ENCODE measurements at regions not wholly inside any gene's neighbourhood (a gene's known extent, or its start where the extent isn't known, plus 50 kb on each side); places are given as distances from the start of the nearest gene placed in this dataset.
"Not testable (repeated sequence)": the region's sequence is repeated elsewhere in the genome, so short reads cannot be mapped to it uniquely, and the experiment has no call there.

DNA sequence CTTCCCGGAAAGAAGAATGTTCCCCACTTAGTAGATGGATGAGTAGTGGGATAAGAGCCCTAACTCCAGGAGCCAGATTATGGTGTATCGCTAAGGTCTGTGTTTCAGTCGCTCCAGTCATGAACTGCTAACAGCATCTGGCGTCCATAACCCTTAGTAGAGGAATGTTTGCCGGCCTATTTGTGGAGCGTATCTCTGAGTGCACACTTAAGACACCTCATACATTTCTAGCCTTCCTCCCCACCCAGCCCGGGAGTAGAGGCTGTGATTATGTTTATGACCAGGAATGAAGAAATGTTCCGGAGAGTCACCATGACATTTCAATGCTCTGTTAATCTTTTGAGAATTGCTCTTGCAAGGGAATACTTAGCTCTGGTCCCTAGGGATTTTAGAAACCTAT is 251.1 kb upstream of the SOX4 start:
- no peak for DNase-seq (ENCODE audit: extremely low spot score)
- H3K4me3 ChIP-seq (ENCODE audit: low read depth, low read length) = no peak overlapping the region
- no peaks in the 10 kb centered on the region for H3K4me1 ChIP-seq (ENCODE audit: insufficient read depth)
- no peaks in the 10 kb centered on the region for H3K36me3 ChIP-seq (ENCODE audit: insufficient read depth)
- H3K27ac ChIP-seq (ENCODE audit: low read depth) = no peak overlapping the region
- 63% methylated on average over 8 of the region's 8 CpGs for WGBS

GRCh38 chr6:21345704-21346103 is 247.8 kb upstream of the SOX4 start:
- H3K4me3 ChIP-seq (ENCODE audit: low read depth, low read length); H3K36me3 ChIP-seq (ENCODE audit: insufficient read depth); H3K4me1 ChIP-seq (ENCODE audit: insufficient read depth); H3K27ac ChIP-seq (ENCODE audit: low read depth); DNase-seq (ENCODE audit: extremely low spot score): not testable (repeated sequence)
- 95% methylated on average over 1 of the region's 1 CpG for WGBS

GRCh38 chr6:21348146-21348503 is 245.4 kb upstream of the SOX4 start:
- Histone ChIP-seq H3K4me3 (ENCODE audit: low read depth, low read length) (no peak overlapping the region), H3K27ac (ENCODE audit: low read depth) (no peak overlapping the region), H3K36me3 (ENCODE audit: insufficient read depth) (no peaks in the 10 kb centered on the region), H3K4me1 (ENCODE audit: insufficient read depth) (no peaks in the 10 kb centered on the region)
- DNase-seq (ENCODE audit: extremely low spot score) = no peak
- 81% methylated on average over 7 of the region's 7 CpGs for WGBS

- peak; percentile 37 for DNase-seq (ENCODE audit: extremely low spot score)
Observed at GRCh38 chr6:21348504-21349195, 244.9 kb upstream of the SOX4 start.

GRCh38 chr6:21349834-21350233 is 243.7 kb upstream of the SOX4 start:
- no peak for DNase-seq (ENCODE audit: extremely low spot score)
- Histone ChIP-seq H3K4me3 (ENCODE audit: low read depth, low read length) (no peak overlapping the region), H3K4me1 (ENCODE audit: insufficient read depth) (no peaks in the 10 kb centered on the region), H3K36me3 (ENCODE audit: insufficient read depth) (no peaks in the 10 kb centered on the region), H3K27ac (ENCODE audit: low read depth) (no peak overlapping the region)
- 91% methylated on average over 3 of the region's 3 CpGs for WGBS

More at GRCh38 chr6:21348504-21349195, 244.9 kb upstream of the SOX4 start:
- WGBS = 19% methylated on average over 7 of the region's 7 CpGs
- Histone ChIP-seq H3K4me1 (ENCODE audit: insufficient read depth) (no peaks in the 10 kb centered on the region), H3K4me3 (ENCODE audit: low read depth, low read length) (no peak overlapping the region), H3K27ac (ENCODE audit: low read depth) (no peak overlapping the region), H3K36me3 (ENCODE audit: insufficient read depth) (no peaks in the 10 kb centered on the region)

- WGBS = 91% methylated on average over 5 of the region's 5 CpGs
- no peaks in the 10 kb centered on the region for H3K4me1 ChIP-seq (ENCODE audit: insufficient read depth)
- no peak for DNase-seq (ENCODE audit: extremely low spot score)
Observed at GRCh38 chr6:21350926-21351325, 242.6 kb upstream of the SOX4 start.

DNA sequence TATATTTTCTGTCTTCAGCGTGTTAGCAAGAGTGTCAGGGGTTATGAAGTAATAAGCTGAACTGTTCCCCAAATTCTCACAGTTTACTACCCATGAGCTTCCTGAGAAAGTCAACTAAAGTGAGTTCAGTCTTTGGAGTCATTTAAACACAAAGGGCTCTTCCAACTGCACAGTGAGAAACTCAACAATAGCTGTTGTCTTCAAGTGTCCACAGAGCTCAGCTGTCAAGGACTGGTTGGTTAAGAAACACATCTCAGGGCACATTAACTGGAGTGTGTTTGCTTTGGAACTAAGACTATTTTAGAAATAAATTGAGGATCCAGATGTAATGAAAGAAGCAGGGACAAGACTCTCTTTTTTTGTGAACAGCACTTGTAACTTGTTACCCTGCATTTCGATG is 241.4 kb upstream of the SOX4 start:
- WGBS = 94% methylated on average over 2 of the region's 2 CpGs
- no peak overlapping the region for H3K27ac ChIP-seq (ENCODE audit: low read depth)
- no peak for DNase-seq (ENCODE audit: extremely low spot score)

More at GRCh38 chr6:21350926-21351325, 242.6 kb upstream of the SOX4 start:
- Histone ChIP-seq H3K36me3 (ENCODE audit: insufficient read depth) (no peaks in the 10 kb centered on the region), H3K4me3 (ENCODE audit: low read depth, low read length) (no peak overlapping the region), H3K27ac (ENCODE audit: low read depth) (no peak overlapping the region)

DNA sequence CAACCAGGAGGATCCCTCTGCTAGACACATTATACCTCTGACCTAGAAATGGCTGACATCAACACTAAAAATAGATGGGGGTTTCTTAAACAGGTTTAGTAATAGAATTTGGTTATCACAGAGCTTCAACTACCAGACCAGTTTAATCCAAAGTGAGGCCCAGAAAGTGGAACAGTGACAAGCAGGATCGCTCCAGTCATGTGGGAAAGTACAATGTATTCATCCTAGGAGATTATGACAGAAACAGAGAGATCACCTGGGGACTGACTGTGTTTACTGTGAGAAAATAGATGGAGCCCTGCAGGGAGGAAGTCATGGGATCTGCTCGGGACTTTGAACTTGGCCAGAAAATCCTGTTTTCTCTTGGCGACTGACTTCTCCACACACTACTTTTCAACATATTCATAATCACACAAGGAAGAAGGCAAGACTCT is 238.7 kb upstream of the SOX4 start:
- 74% methylated on average over 3 of the region's 3 CpGs for WGBS
- no peak for DNase-seq (ENCODE audit: extremely low spot score)
- no peaks in the 10 kb centered on the region for H3K4me1 ChIP-seq (ENCODE audit: insufficient read depth)
- no peaks in the 10 kb centered on the region for H3K36me3 ChIP-seq (ENCODE audit: insufficient read depth)
- H3K4me3 ChIP-seq (ENCODE audit: low read depth, low read length) = no peak overlapping the region
- H3K27ac ChIP-seq (ENCODE audit: low read depth) = no peak overlapping the region

More for the DNA sequence above, 241.4 kb upstream of the SOX4 start:
- Histone ChIP-seq H3K4me3 (ENCODE audit: low read depth, low read length) (no peak overlapping the region), H3K4me1 (ENCODE audit: insufficient read depth) (no peaks in the 10 kb centered on the region), H3K36me3 (ENCODE audit: insufficient read depth) (no peaks in the 10 kb centered on the region)

GRCh38 chr6:21355638-21356037 is 237.9 kb upstream of the SOX4 start:
- no peak for DNase-seq (ENCODE audit: extremely low spot score)
- WGBS = 92% methylated on average over 4 of the region's 4 CpGs
- no peaks in the 10 kb centered on the region for H3K36me3 ChIP-seq (ENCODE audit: insufficient read depth)
- no peak overlapping the region for H3K27ac ChIP-seq (ENCODE audit: low read depth)
- no peaks in the 10 kb centered on the region for H3K4me1 ChIP-seq (ENCODE audit: insufficient read depth)
- no peak overlapping the region for H3K4me3 ChIP-seq (ENCODE audit: low read depth, low read length)

DNA sequence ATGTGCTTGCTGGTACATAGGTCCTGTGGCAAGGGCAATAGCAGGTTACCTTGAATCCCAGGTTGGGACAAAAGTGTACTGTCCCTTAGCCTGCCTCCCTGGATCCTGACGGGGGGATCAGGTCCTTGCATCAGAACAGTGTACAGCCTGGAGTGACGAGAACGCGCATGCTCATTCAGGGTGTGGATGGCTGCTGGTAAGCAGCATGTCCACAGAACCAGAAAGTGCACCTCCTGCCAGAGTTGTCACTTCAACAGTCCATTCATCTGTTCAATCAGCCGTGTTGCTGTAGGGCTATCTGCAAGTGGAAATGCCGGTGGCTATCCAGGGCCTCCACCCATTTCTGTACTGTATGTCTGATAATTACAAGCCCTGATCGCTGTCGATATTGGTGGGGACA is 236.3 kb upstream of the SOX4 start:
- Histone ChIP-seq H3K27ac (ENCODE audit: low read depth) (no peak overlapping the region), H3K36me3 (ENCODE audit: insufficient read depth) (no peaks in the 10 kb centered on the region), H3K4me3 (ENCODE audit: low read depth, low read length) (no peak overlapping the region), H3K4me1 (ENCODE audit: insufficient read depth) (no peaks in the 10 kb centered on the region)
- 95% methylated on average over 8 of the region's 8 CpGs for WGBS
- DNase-seq (ENCODE audit: extremely low spot score) = no peak

GRCh38 chr6:21359926-21360325 is 233.6 kb upstream of the SOX4 start:
- Histone ChIP-seq H3K4me3 (ENCODE audit: low read depth, low read length) (no peak overlapping the region), H3K27ac (ENCODE audit: low read depth) (no peak overlapping the region), H3K4me1 (ENCODE audit: insufficient read depth) (no peaks in the 10 kb centered on the region), H3K36me3 (ENCODE audit: insufficient read depth) (no peaks in the 10 kb centered on the region)
- 99% methylated on average over 2 of the region's 2 CpGs for WGBS
- DNase-seq (ENCODE audit: extremely low spot score) = no peak

DNA sequence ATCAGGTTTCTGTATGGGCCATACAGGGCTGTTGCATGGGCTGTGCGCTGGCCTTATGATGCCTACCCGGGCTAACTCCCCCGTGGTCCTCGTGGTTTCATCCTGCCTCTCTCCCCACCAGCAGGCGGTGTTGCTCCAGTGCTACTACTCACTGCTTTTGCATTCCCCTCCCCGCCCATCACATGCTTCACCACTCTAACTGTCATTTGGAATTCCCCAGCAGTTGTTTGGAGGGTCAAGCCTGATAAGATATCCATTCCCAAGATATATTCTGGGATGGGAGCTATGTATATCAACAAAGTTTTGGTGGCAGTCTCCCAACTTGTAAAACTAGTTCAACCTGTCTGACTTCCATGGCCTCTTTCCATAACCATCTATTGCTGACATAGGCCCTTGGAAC is 233.2 kb upstream of the SOX4 start:
- WGBS = 97% methylated on average over 6 of the region's 6 CpGs
- Histone ChIP-seq H3K4me3 (ENCODE audit: low read depth, low read length) (no peak overlapping the region), H3K27ac (ENCODE audit: low read depth) (no peak overlapping the region), H3K4me1 (ENCODE audit: insufficient read depth) (no peaks in the 10 kb centered on the region), H3K36me3 (ENCODE audit: insufficient read depth) (no peaks in the 10 kb centered on the region)
- DNase-seq (ENCODE audit: extremely low spot score) = no peak

DNA sequence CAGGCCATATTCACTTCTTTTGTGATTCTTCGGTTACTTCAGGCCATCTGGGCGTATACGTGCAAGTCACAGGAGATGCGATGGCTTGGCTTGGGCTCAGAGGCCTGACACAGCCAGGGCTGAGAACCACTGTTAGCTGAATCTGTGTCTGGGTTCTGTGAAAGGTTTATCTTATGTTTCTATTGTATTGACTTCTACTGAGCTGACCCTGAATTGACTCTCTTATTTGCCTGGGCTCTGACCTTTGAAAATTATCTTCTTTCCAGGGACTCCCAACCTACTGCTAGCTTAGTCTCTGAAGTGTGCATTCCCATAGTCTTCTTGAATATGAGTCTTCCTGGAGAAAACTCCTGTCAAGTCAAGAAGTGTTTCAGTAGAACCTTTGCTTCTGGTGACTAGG is 226.4 kb upstream of the SOX4 start:
- 90% methylated on average over 4 of the region's 4 CpGs for WGBS
- Histone ChIP-seq H3K4me3 (ENCODE audit: low read depth, low read length) (no peak overlapping the region), H3K4me1 (ENCODE audit: insufficient read depth) (no peaks in the 10 kb centered on the region)

DNA sequence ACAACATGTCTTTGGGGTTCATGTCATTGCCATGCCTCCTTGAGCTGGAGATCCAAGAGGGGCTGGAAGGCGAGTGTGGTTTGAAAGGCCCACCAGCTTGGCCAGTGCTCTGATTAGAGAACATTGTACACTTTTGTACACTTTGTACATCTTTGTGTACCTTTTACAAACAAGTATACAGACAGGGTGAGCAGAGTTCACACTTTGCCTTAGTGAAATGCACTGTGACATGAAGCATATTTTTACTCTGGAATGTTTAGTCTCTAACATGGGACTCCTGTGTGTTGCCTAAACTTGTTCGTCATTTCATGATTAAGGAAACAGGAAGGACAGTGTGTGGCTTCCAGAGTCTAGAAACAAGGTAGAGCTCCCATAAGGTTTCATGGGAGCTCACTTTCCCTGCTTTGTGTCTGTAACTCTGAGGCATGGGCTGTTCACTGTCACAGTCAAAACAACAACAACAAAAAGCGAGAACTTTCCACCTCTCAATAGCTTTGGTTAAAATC is 225.8 kb upstream of the SOX4 start:
- DNase-seq (ENCODE audit: extremely low spot score) = no peak
- no peaks in the 10 kb centered on the region for H3K4me1 ChIP-seq (ENCODE audit: insufficient read depth)
- H3K27ac ChIP-seq (ENCODE audit: low read depth) = no peak overlapping the region
- no peaks in the 10 kb centered on the region for H3K36me3 ChIP-seq (ENCODE audit: insufficient read depth)
- 94% methylated on average over 3 of the region's 3 CpGs for WGBS
- H3K4me3 ChIP-seq (ENCODE audit: low read depth, low read length) = no peak overlapping the region

More for the DNA sequence above, 226.4 kb upstream of the SOX4 start:
- no peak overlapping the region for H3K27ac ChIP-seq (ENCODE audit: low read depth)
- no peaks in the 10 kb centered on the region for H3K36me3 ChIP-seq (ENCODE audit: insufficient read depth)
- DNase-seq (ENCODE audit: extremely low spot score) = no peak

Data from urinary bladder (tissue), 3 donors.